Endodermal cell (in vitro differentiated cells): ENCODE measurements at regions not wholly inside any gene's neighbourhood (a gene's known extent, or its start where the extent isn't known, plus 50 kb on each side); places are given as distances from the start of the nearest gene placed in this dataset.

ENCODE experiments used
- DNase-seq: peaks from one replicate; pipeline ENCODE4 v3.0.0-alpha.2; 2017
- H3K27ac ChIP-seq: 2 replicates; pipeline ENCODE4 v1.5.1; 2013; ENCODE audit warnings: mild to moderate bottlenecking, low read depth, low read length, moderate library complexity
- H3K27me3 ChIP-seq: 2 replicates; pipeline ENCODE4 v1.6.1; 2013; ENCODE audit warnings: mild to moderate bottlenecking, low read length, moderate library complexity; ENCODE audit not compliant: insufficient read depth, control insufficient read depth, poor library complexity, severe bottlenecking
- H3K36me3 ChIP-seq: 2 replicates; pipeline ENCODE4 v1.7.0; 2013; ENCODE audit warnings: mild to moderate bottlenecking, low read length, moderate library complexity; ENCODE audit not compliant: control insufficient read depth, insufficient read depth
- H3K4me1 ChIP-seq: one replicate; pipeline ENCODE4 v1.7.0; 2013; ENCODE audit warnings: low read length; ENCODE audit not compliant: control insufficient read depth, insufficient read depth
- H3K4me3 ChIP-seq: 2 replicates; pipeline ENCODE4 v1.5.1; 2013; ENCODE audit warnings: mild to moderate bottlenecking, low read length, moderate library complexity
- H3K9ac ChIP-seq: 2 replicates; pipeline ENCODE4 v1.6.1; 2013; ENCODE audit warnings: mild to moderate bottlenecking, low read length, moderate library complexity; ENCODE audit not compliant: poor library complexity, severe bottlenecking; ENCODE audit errors: extremely low read depth
- H3K9me3 ChIP-seq: 2 replicates; pipeline ENCODE4 v1.6.1; 2013; ENCODE audit warnings: mild to moderate bottlenecking, low read length, moderate library complexity; ENCODE audit not compliant: control insufficient read depth
- H3K27ac Mint-ChIP-seq: 2 replicates; pipeline ENCODE4 v1.8.0; 2020; ENCODE audit warnings: mixed read lengths
- H3K27me3 Mint-ChIP-seq: 2 replicates; pipeline ENCODE4 v1.8.0; 2021; ENCODE audit warnings: mild to moderate bottlenecking, mixed read lengths; ENCODE audit not compliant: insufficient read depth
- H3K36me3 Mint-ChIP-seq: 2 replicates; pipeline ENCODE4 v1.8.0; 2020; ENCODE audit warnings: low read depth, mixed read lengths
- H3K4me1 Mint-ChIP-seq: 2 replicates; pipeline ENCODE4 v1.8.0; 2020; ENCODE audit warnings: mixed read lengths
- H3K4me3 Mint-ChIP-seq: 2 replicates; pipeline ENCODE4 v1.8.0; 2020; ENCODE audit warnings: mild to moderate bottlenecking, moderate library complexity, mixed read lengths
- H3K9me3 Mint-ChIP-seq: 2 replicates; pipeline ENCODE4 v1.8.0; 2020; ENCODE audit warnings: mild to moderate bottlenecking, mixed read lengths
- WGBS, 2 experiments: methylation state at CpG; one replicate each; pipeline versions ENCODE4 v1.1.5 to v1.1.7; 2013; ENCODE audit warnings: missing lambda C conversion rate in 2 of 2, mixed read lengths in 1 of 2; ENCODE audit not compliant: insufficient coverage in 1 of 2, insufficient read length in 1 of 2; 5-methylcytosine and 5-hydroxymethylcytosine counted together
- TF ChIP-seq, protein P1 (sequence below): fragments of 200-600 bp; sonication (generic); conservative IDR thresholded peaks from 2 replicates; pipeline ENCODE4 v1.5.0; 2021; ENCODE audit warnings: antibody characterized with exemption, mild to moderate bottlenecking

GRCh38 chr7:55642266-55642665, 70.0 kb upstream of the VOPP1 start:
- Histone ChIP-seq H3K36me3 (no peaks in the 10 kb centered on the region), H3K27ac (no peak overlapping the region), H3K9ac (no peak overlapping the region), H3K4me1 (no peaks in the 10 kb centered on the region), H3K9me3 (peaks cover 9% of the 10 kb centered on the region), H3K4me3 (no peak overlapping the region), H3K27me3 (peaks cover 16% of the 10 kb centered on the region)
- peaks cover 4% of the 10 kb centered on the region for H3K4me1 Mint-ChIP-seq
- TF ChIP-seq, protein P1, sequence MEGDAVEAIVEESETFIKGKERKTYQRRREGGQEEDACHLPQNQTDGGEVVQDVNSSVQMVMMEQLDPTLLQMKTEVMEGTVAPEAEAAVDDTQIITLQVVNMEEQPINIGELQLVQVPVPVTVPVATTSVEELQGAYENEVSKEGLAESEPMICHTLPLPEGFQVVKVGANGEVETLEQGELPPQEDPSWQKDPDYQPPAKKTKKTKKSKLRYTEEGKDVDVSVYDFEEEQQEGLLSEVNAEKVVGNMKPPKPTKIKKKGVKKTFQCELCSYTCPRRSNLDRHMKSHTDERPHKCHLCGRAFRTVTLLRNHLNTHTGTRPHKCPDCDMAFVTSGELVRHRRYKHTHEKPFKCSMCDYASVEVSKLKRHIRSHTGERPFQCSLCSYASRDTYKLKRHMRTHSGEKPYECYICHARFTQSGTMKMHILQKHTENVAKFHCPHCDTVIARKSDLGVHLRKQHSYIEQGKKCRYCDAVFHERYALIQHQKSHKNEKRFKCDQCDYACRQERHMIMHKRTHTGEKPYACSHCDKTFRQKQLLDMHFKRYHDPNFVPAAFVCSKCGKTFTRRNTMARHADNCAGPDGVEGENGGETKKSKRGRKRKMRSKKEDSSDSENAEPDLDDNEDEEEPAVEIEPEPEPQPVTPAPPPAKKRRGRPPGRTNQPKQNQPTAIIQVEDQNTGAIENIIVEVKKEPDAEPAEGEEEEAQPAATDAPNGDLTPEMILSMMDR: no peak
- no peaks in the 10 kb centered on the region for H3K36me3 Mint-ChIP-seq
- peaks cover 14% of the 10 kb centered on the region for H3K27me3 Mint-ChIP-seq
- DNase-seq: no peak
- H3K27ac Mint-ChIP-seq: no peak overlapping the region
- H3K4me3 Mint-ChIP-seq: no peak overlapping the region
- peaks cover 3% of the 10 kb centered on the region for H3K9me3 Mint-ChIP-seq

GRCh38 chr7:55641811-55642210, 69.5 kb upstream of the VOPP1 start:
- H3K27ac Mint-ChIP-seq: no peak overlapping the region
- Histone ChIP-seq H3K36me3 (no peaks in the 10 kb centered on the region), H3K27me3 (peaks cover 15% of the 10 kb centered on the region), H3K27ac (no peak overlapping the region), H3K4me1 (no peaks in the 10 kb centered on the region), H3K9ac (no peak overlapping the region), H3K4me3 (no peak overlapping the region), H3K9me3 (peaks cover 9% of the 10 kb centered on the region)
- H3K4me3 Mint-ChIP-seq: no peak overlapping the region
- peaks cover 14% of the 10 kb centered on the region for H3K27me3 Mint-ChIP-seq
- peaks cover 3% of the 10 kb centered on the region for H3K9me3 Mint-ChIP-seq
- no peak for DNase-seq
- no peaks in the 10 kb centered on the region for H3K36me3 Mint-ChIP-seq
- TF ChIP-seq, protein P1: no peak
- peaks cover 4% of the 10 kb centered on the region for H3K4me1 Mint-ChIP-seq

DNA sequence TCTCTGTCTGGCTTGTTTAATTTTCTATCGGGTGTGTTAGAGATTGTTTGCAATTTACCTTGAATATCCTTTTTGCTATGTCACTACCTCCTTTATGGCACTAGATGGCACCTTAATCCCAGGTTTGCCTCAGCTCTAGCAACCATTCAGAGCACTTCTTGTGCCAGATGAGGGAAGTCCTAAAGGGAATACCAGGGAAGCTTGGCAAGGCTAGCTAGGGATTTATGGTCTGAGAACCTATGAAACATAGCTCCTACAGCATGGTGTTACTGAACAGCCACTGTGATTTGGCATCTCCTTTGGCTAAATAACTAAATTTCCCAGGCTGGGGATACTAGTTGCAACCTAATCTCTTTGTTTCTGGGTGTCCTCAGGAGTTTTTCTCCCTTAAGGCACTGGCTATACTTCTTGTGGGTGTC, 69.0 kb upstream of the VOPP1 start:
- peaks cover 9% of the 10 kb centered on the region for H3K9me3 ChIP-seq
- no peak overlapping the region for H3K4me3 Mint-ChIP-seq
- DNase-seq: peak; percentile 64

More for the DNA sequence above, 69.0 kb upstream of the VOPP1 start:
- Histone ChIP-seq H3K36me3 (no peaks in the 10 kb centered on the region), H3K4me1 (no peaks in the 10 kb centered on the region), H3K27me3 (peaks cover 9% of the 10 kb centered on the region), H3K9ac (no peak overlapping the region), H3K27ac (no peak overlapping the region), H3K4me3 (no peak overlapping the region)
- Mint-ChIP-seq H3K36me3 (no peaks in the 10 kb centered on the region), H3K27me3 (peaks cover 11% of the 10 kb centered on the region), H3K9me3 (peaks cover 3% of the 10 kb centered on the region), H3K4me1 (peaks cover 4% of the 10 kb centered on the region), H3K27ac (no peak overlapping the region)
- 0% methylated on average over 1 of the region's 1 CpG; no CpG with 5 or more reads in 1 of the 2 experiments for WGBS, 2 experiments
- TF ChIP-seq, protein P1: peak; percentile 88
